ENCODE measurements at regions not wholly inside any gene's neighbourhood (a gene's known extent, or its start where the extent isn't known, plus 50 kb on each side); places are given as distances from the start of the nearest gene placed in this dataset.

DNA sequence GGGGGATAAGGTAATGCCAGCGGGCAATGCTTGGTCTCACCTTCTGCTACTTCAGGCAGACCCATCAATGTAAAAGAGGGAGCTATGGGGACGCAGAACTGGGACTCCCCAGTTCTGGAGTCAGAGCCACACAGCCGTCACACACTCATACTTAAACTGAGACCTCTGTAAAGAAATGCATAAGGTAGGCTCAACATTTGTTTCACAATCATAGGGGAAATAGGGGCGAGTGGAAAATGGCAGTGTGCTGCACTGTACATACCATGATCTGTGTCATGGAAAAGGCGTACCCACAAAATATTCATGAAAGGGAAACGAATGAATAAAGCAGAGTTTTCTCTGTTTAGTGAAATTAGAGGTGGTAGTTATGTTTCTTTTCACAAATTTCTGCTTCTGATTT, 318.0 kb upstream of the NPVF start:
- POLR2A ChIA-PET, result no interaction called here
- Histone ChIP-seq H3K4me3 (no peak overlapping the region), H3K27ac (no peak overlapping the region), H3K4me1 (no peaks in the 10 kb centered on the region), H3K4me2 (no peak overlapping the region), H3K9me3 (no peaks in the 10 kb centered on the region; the same call in 2 of the 3 replicates)
- no peak for DNase-seq (ENCODE audit: low read depth in 1 of 2, low spot score in 1 of 2)
- WGBS (ENCODE audit: missing lambda C conversion rate), result 13% methylated on average over 6 of the region's 6 CpGs
- TF ChIP-seq POLR2AphosphoS2 (conservative IDR thresholded peaks at IDR 0.05; ENCODE audit: low read length) (no peak), TP53 (CRISPR knock-in tag; IDR thresholded peaks at IDR 0.05) (no peak), KDM5A (IDR thresholded peaks at IDR 0.05) (no peak), RNF2 (IDR thresholded peaks at IDR 0.05; ENCODE audit: borderline replicate concordance, low read depth) (no peak), JUN (IDR thresholded peaks at IDR 0.05) (no peak)
- ATAC-seq, result no peak
- no peak for FAIRE-seq
- CTCF ChIA-PET, result interaction anchor here (1.0 kb wide), 1 partner anchor 79 kb away, joined by 3 read pairs; no protein-coding TSS in a partner anchor

- no peak for DNase-seq (ENCODE audit: low read depth in 1 of 2, low spot score in 1 of 2)
- Histone ChIP-seq H3K9me3 (no peaks in the 10 kb centered on the region), H3K4me3 (no peak overlapping the region), H3K4me1 (no peaks in the 10 kb centered on the region), H3K27ac (no peak overlapping the region), H3K4me2 (no peak overlapping the region)
- ChIA-PET POLR2A (no interaction called here), CTCF (no interaction called here)
- FAIRE-seq, result no peak
- TF ChIP-seq RAD21 (conservative IDR thresholded peaks at IDR 0.05 in 1 of 2, IDR thresholded peaks at IDR 0.05 in 1 of 2), result no peak
- no peak for ATAC-seq
- 7% methylated on average over 6 of the region's 6 CpGs for WGBS (ENCODE audit: missing lambda C conversion rate)
Measured at GRCh38 chr7:25549271-25549921, 321.1 kb upstream of the NPVF start.

DNA sequence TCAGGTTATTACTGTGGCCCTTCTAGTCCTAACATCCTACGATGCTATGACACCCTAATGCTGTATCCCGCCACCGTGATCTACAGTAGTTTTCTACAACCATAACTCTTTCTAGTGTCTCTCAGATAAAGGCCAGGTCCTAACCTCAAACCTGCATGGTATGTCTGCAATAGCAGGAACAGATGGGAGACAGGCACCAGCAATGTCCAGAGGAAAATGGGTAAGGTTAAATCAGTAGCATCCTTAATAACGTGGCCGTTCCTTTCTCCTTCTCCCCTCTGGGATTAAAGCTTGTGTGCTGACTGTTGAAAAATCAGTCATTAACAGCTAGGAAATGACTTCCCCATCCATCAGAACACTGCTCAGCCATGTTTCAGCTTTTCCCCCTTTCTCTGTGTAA, 321.9 kb upstream of the NPVF start:
- H3K4me1 ChIP-seq, result no peaks in the 10 kb centered on the region
- DNase-seq (ENCODE audit: low read depth in 1 of 2, low spot score in 1 of 2) (no peak), FAIRE-seq (no peak), ATAC-seq (no peak)
- no peak overlapping the region for H3K27ac ChIP-seq
- POLR2A ChIA-PET, result no interaction called here
- WGBS (ENCODE audit: missing lambda C conversion rate), result 42% methylated on average over 5 of the region's 5 CpGs
- no peaks in the 10 kb centered on the region for H3K9me3 ChIP-seq
- no peak overlapping the region for H3K4me2 ChIP-seq
- TF ChIP-seq REST (IDR thresholded peaks at IDR 0.05), result no peak
- CTCF ChIA-PET, result no interaction called here
- no peak overlapping the region for H3K4me3 ChIP-seq

- no peak for ATAC-seq
- peaks cover under 1% of the 10 kb centered on the region; the same call in 1 of the 3 replicates for H3K9me3 ChIP-seq
- H3K27ac ChIP-seq, result no peak overlapping the region
- no peak overlapping the region for H3K4me3 ChIP-seq
- POLR2A ChIA-PET, result no interaction called here
- no peaks in the 10 kb centered on the region for H3K4me1 ChIP-seq
- DNase-seq (ENCODE audit: low read depth in 1 of 2, low spot score in 1 of 2), result no peak
- WGBS (ENCODE audit: missing lambda C conversion rate), result 22% methylated on average over 3 of the region's 3 CpGs
- TF ChIP-seq JUN (IDR thresholded peaks at IDR 0.05) (no peak), RARB (CRISPR knock-in tag; IDR thresholded peaks at IDR 0.05) (no peak), ZFP36 (IDR thresholded peaks at IDR 0.05; ENCODE audit: borderline replicate concordance, partially characterized antibody) (no peak), ESRRA (IDR thresholded peaks at IDR 0.05; ENCODE audit: borderline replicate concordance, low read length) (no peak), HDAC2 (IDR thresholded peaks at IDR 0.05) (no peak), TP53 (CRISPR knock-in tag; IDR thresholded peaks at IDR 0.05) (no peak), EP300 (IDR thresholded peaks at IDR 0.05) (no peak), RFX5 (IDR thresholded peaks at IDR 0.05) (no peak), E2F6 (IDR thresholded peaks at IDR 0.05; ENCODE audit: borderline replicate concordance, low read depth) (no peak), REST (IDR thresholded peaks at IDR 0.05) (no peak), CHD2 (IDR thresholded peaks at IDR 0.05; ENCODE audit: low read length, partially characterized antibody) (no peak), CEBPB (IDR thresholded peaks at IDR 0.05) (no peak), JUNB (IDR thresholded peaks at IDR 0.05) (no peak), MAZ (IDR thresholded peaks at IDR 0.05; ENCODE audit: borderline replicate concordance, low read depth, low read length) (no peak)
- FAIRE-seq, result no peak
- CTCF ChIA-PET, result interaction anchor here (1.0 to 1.2 kb wide), 2 partner anchors 13 to 14 kb away, joined by 3 read pairs; no protein-coding TSS in a partner anchor
- no peak overlapping the region for H3K4me2 ChIP-seq
Measured at GRCh38 chr7:25552998-25553397, 324.7 kb upstream of the NPVF start.

Measured in A549 (cell line).